Astrocyte of the spinal cord (primary cell): ENCODE measurements at regions not wholly inside any gene's neighbourhood (a gene's known extent, or its start where the extent isn't known, plus 50 kb on each side); places are given as distances from the start of the nearest gene placed in this dataset.

ENCODE experiments used
- DNase-seq: peaks from one replicate; pipeline ENCODE4 v3.0.0; 2011; ENCODE audit warnings: low read depth, low spot score
- H3K4me3 ChIP-seq: 2 replicates; pipeline ENCODE4 v1.5.1; 2011; ENCODE audit warnings: low read depth, mild to moderate bottlenecking, low read length, moderate library complexity
- CTCF ChIP-seq: IDR thresholded peaks from 2 replicates; pipeline ENCODE4 v1.5.1; 2012; ENCODE audit warnings: low read depth, mild to moderate bottlenecking, low read length, inconsistent platforms
- in situ Hi-C: cut with HindIII; loops from 2 replicates; pipeline ENCODE4 v1.10.0; 2017; ENCODE audit warnings: low sequenced_read_pairs

- DNase-seq = no peak
- in situ Hi-C loops = no loop called here
- H3K4me3 ChIP-seq = no peak overlapping the region
- TF ChIP-seq CTCF = peak; percentile 37
Observed at GRCh38 chr21:39022863-39023693, 160.2 kb downstream of the PSMG1 start.

- in situ Hi-C loops = no loop called here
- TF ChIP-seq CTCF = no peak
Observed at GRCh38 chr21:39022466-39022862, 160.8 kb downstream of the PSMG1 start.

GRCh38 chr21:39022035-39022434, 161.2 kb downstream of the PSMG1 start:
- TF ChIP-seq CTCF = no peak
- no peak overlapping the region for H3K4me3 ChIP-seq
- in situ Hi-C loops = no loop called here
- no peak for DNase-seq

More at GRCh38 chr21:39022466-39022862, 160.8 kb downstream of the PSMG1 start:
- no peak overlapping the region for H3K4me3 ChIP-seq
- DNase-seq = no peak

- DNase-seq = no peak
- in situ Hi-C loops = no loop called here
- no peak overlapping the region for H3K4me3 ChIP-seq
- no peak for TF ChIP-seq CTCF
Observed at GRCh38 chr21:39021478-39021832, 161.8 kb downstream of the PSMG1 start.

- no peak overlapping the region for H3K4me3 ChIP-seq
- in situ Hi-C loops = no loop called here
- DNase-seq = no peak
- TF ChIP-seq CTCF = no peak
Observed at GRCh38 chr21:39020751-39021477, 162.3 kb downstream of the PSMG1 start.

GRCh38 chr21:39018730-39019129, 164.5 kb downstream of the PSMG1 start:
- TF ChIP-seq CTCF = no peak
- DNase-seq = no peak
- no peak overlapping the region for H3K4me3 ChIP-seq
- in situ Hi-C loops = no loop called here
